Mononuclear cell (primary cell): ENCODE measurements at regions not wholly inside any gene's neighbourhood (a gene's known extent, or its start where the extent isn't known, plus 50 kb on each side); places are given as distances from the start of the nearest gene placed in this dataset.

Source experiments
- H3K27me3 ChIP-seq: 2 replicates; pipeline ENCODE4 v1.6.0; 2011; ENCODE audit warnings: low read length, control low read depth; ENCODE audit not compliant: insufficient read depth
- H3K4me1 ChIP-seq: 2 replicates; pipeline ENCODE4 v1.5.1; 2011; ENCODE audit warnings: mild to moderate bottlenecking, low read length, control low read depth; ENCODE audit not compliant: insufficient read depth
- H3K4me3 ChIP-seq: 2 replicates; pipeline ENCODE4 v1.5.1; 2011; ENCODE audit warnings: mild to moderate bottlenecking, low read length, moderate library complexity
- H3K9me3 ChIP-seq: 2 replicates; pipeline ENCODE4 v1.5.1; 2011; ENCODE audit warnings: low read depth, mild to moderate bottlenecking, control low read depth, low read length

- H3K4me3 ChIP-seq: no peak overlapping the region
- H3K9me3 ChIP-seq: no peaks in the 10 kb centered on the region
- no peaks in the 10 kb centered on the region for H3K27me3 ChIP-seq
- H3K4me1 ChIP-seq: no peaks in the 10 kb centered on the region
Observed at GRCh38 chr9:99694393-99694792, 127.3 kb upstream of the NR4A3 start.

GRCh38 chr9:99699396-99699795, 122.3 kb upstream of the NR4A3 start:
- Histone ChIP-seq H3K4me1 (no peaks in the 10 kb centered on the region), H3K27me3 (no peaks in the 10 kb centered on the region), H3K4me3 (no peak overlapping the region), H3K9me3 (no peaks in the 10 kb centered on the region)

- no peaks in the 10 kb centered on the region for H3K27me3 ChIP-seq
- no peaks in the 10 kb centered on the region for H3K4me1 ChIP-seq
- no peak overlapping the region for H3K4me3 ChIP-seq
- H3K9me3 ChIP-seq: no peaks in the 10 kb centered on the region
Observed at GRCh38 chr9:99712214-99712613, 109.5 kb upstream of the NR4A3 start.

- H3K4me3 ChIP-seq: no peak overlapping the region
- H3K4me1 ChIP-seq: no peaks in the 10 kb centered on the region
- H3K27me3 ChIP-seq: no peaks in the 10 kb centered on the region
- no peaks in the 10 kb centered on the region for H3K9me3 ChIP-seq
Observed at GRCh38 chr9:99713838-99714306, 107.8 kb upstream of the NR4A3 start.

GRCh38 chr9:99718631-99719030, 103.1 kb upstream of the NR4A3 start:
- Histone ChIP-seq H3K4me3 (no peak overlapping the region), H3K27me3 (no peaks in the 10 kb centered on the region), H3K9me3 (no peaks in the 10 kb centered on the region), H3K4me1 (peaks cover 14% of the 10 kb centered on the region)

DNA sequence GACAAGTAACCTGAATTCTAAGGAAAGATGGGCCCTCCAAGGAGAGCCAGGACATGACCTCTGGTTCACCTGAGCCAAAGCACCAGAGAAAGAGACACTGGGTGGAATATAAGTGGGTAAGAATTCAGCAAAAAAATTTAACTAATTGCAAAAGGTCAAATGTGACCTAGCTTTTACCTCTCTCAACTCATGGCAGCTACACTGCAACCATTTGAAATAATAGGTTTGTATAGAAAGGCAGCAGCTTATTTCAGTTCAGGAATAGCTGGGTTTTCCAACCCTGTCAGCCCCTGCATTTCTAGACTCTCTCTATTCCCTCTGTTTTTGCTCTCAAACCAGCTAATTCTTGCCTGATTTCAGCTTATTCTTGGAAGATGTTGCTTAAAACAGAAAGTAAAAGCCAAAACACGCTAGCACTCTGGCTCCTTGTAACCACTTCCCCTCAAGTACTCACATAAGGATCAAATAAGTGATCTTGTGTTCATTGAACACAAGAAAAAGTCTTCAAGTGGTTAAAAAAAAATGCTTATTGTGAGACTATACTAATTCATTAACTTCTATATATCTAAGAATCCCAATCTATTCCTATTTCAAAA, 101.1 kb upstream of the NR4A3 start:
- Histone ChIP-seq H3K9me3 (no peaks in the 10 kb centered on the region), H3K4me3 (peak overlapping the region; percentile 4), H3K4me1 (peaks cover 14% of the 10 kb centered on the region), H3K27me3 (no peaks in the 10 kb centered on the region)

DNA sequence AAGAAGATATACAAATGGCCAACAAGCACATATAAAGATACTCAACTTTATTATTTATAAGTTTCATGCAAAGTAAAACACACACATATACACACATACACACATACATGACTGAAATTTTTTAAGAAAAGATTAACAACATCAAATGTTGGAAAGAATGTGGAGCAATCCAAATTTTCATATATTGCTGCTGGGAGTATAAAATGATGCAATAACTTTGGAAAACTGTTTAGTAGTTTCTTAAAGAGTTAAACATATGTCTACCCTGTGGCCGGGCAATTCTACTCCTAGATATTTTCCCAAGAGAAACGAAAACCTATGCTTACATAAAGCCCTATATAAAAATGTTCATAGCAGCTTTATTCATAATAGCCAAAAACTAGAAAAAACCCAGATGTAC, 99.8 kb upstream of the NR4A3 start:
- Histone ChIP-seq H3K27me3 (no peaks in the 10 kb centered on the region), H3K4me3 (no peak overlapping the region)

DNA sequence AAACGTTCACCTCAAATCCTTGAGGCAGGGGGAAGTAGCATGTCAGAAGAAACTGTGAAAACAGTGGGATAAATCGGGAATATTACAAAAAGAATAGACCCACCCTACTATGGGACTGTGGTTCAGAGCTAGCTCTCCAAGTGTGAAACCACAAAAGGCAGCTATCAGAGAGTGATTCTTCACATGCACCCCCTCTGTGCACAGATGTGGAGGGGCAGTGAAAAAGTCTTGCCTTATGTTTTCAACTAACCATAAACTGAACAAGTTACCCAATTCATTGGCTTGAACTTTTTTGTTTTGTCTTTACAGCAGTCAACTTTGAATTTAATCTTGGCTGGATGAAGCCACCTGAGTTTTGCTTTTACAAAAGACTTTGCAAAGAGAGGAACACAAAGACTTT, 98.8 kb upstream of the NR4A3 start:
- Histone ChIP-seq H3K27me3 (no peaks in the 10 kb centered on the region), H3K4me3 (no peak overlapping the region)

More for the DNA sequence above, 99.8 kb upstream of the NR4A3 start:
- Histone ChIP-seq H3K9me3 (no peaks in the 10 kb centered on the region), H3K4me1 (peaks cover 14% of the 10 kb centered on the region)

DNA sequence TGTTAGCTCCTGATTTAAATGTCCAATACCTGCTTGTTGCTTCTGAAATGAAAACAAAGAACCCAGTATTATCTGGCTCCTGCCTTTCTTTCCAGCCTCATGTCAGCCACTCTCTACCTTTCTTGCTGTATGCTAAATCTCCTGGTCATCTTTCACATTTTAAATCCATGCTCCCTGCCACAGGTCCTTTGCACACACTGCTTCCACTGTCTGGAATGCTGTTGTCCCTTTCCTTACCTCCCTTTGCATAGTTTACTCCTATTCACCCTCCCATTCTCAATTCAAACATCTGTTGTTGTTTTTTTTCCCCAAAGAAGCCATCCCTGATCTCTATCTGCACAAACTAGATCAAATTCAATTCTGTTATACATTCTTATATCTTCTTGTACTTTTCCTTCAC, 97.0 kb upstream of the NR4A3 start:
- Histone ChIP-seq H3K4me1 (peaks cover 14% of the 10 kb centered on the region), H3K27me3 (no peaks in the 10 kb centered on the region), H3K9me3 (no peaks in the 10 kb centered on the region), H3K4me3 (no peak overlapping the region)

More for the DNA sequence above, 98.8 kb upstream of the NR4A3 start:
- Histone ChIP-seq H3K9me3 (no peaks in the 10 kb centered on the region), H3K4me1 (peaks cover 14% of the 10 kb centered on the region)

GRCh38 chr9:99725852-99726251, 95.8 kb upstream of the NR4A3 start:
- Histone ChIP-seq H3K9me3 (no peaks in the 10 kb centered on the region), H3K4me1 (peaks cover 7% of the 10 kb centered on the region), H3K27me3 (no peaks in the 10 kb centered on the region), H3K4me3 (no peak overlapping the region)

DNA sequence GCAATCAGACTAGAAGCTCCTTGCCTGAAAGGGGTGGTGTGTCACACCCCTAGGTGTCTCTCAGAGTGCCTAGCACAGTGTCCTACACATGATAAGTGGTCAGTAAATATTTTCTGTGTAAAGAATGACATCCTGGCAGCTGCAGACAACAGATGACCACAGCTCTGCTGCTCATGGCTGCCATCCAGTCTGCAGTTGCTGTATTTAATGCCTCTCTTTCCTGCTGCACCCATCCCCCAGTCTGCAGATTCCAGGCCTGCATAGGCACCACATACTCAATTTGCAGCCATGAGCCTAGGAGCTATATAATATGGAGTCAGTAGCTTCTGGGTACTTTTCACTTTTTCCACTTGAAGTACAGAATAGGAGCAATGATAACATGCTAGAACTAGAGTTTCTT, 94.9 kb upstream of the NR4A3 start:
- Histone ChIP-seq H3K4me3 (no peak overlapping the region), H3K27me3 (no peaks in the 10 kb centered on the region), H3K9me3 (no peaks in the 10 kb centered on the region), H3K4me1 (peaks cover 7% of the 10 kb centered on the region)

- H3K4me3 ChIP-seq: no peak overlapping the region
Observed at GRCh38 chr9:99730062-99730461, 91.6 kb upstream of the NR4A3 start.

GRCh38 chr9:99731950-99732349, 89.7 kb upstream of the NR4A3 start:
- Histone ChIP-seq H3K4me3 (no peak overlapping the region), H3K27me3 (no peaks in the 10 kb centered on the region), H3K9me3 (no peaks in the 10 kb centered on the region), H3K4me1 (peaks cover 8% of the 10 kb centered on the region)

More at GRCh38 chr9:99730062-99730461, 91.6 kb upstream of the NR4A3 start:
- H3K9me3 ChIP-seq: no peaks in the 10 kb centered on the region
- no peaks in the 10 kb centered on the region for H3K27me3 ChIP-seq
- H3K4me1 ChIP-seq: peaks cover 8% of the 10 kb centered on the region

- Histone ChIP-seq H3K4me3 (no peak overlapping the region), H3K9me3 (no peaks in the 10 kb centered on the region), H3K4me1 (peaks cover 8% of the 10 kb centered on the region)
Observed at GRCh38 chr9:99732715-99733114, 89.0 kb upstream of the NR4A3 start.

DNA sequence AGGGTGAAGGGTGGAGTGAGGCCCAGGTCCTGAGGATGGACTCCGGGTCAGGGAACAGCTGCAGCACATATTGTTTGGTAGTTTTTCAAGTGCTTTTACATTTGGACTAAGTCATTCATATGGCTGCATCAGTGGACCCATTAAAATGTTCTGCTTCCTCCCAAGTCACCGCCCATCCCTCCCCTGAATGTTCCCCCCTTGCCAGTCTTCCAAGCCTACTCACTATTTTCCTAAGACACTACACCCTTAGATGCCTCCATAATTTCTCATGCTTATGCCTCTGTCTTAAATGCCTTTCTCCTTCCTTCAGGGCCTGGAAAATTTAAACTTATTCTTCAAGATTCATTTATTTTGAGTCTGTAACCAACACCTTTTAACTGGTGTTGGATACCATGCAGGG, 86.6 kb upstream of the NR4A3 start:
- H3K4me3 ChIP-seq: no peak overlapping the region

More at GRCh38 chr9:99732715-99733114, 89.0 kb upstream of the NR4A3 start:
- no peaks in the 10 kb centered on the region for H3K27me3 ChIP-seq

GRCh38 chr9:99736291-99736690, 85.4 kb upstream of the NR4A3 start:
- Histone ChIP-seq H3K27me3 (no peaks in the 10 kb centered on the region), H3K4me1 (peaks cover 8% of the 10 kb centered on the region), H3K4me3 (no peak overlapping the region), H3K9me3 (no peaks in the 10 kb centered on the region)

More for the DNA sequence above, 86.6 kb upstream of the NR4A3 start:
- no peaks in the 10 kb centered on the region for H3K9me3 ChIP-seq
- peaks cover 8% of the 10 kb centered on the region for H3K4me1 ChIP-seq
- no peaks in the 10 kb centered on the region for H3K27me3 ChIP-seq
